ENCODE measurements at regions not wholly inside any gene's neighbourhood (a gene's known extent, or its start where the extent isn't known, plus 50 kb on each side); places are given as distances from the start of the nearest gene placed in this dataset.
"Not testable (repeated sequence)": the region's sequence is repeated elsewhere in the genome, so short reads cannot be mapped to it uniquely, and the experiment has no call there.

GRCh38 chr11:82229341-82229740, 504.3 kb downstream of the FAM181B start:
- ATAC-seq (no peak), DNase-seq (no peak)
- Mint-ChIP-seq H3K9me3 (no peaks in the 10 kb centered on the region), H3K4me3 (no peak overlapping the region), H3K27ac (no peak overlapping the region), H3K27me3 (no peaks in the 10 kb centered on the region), H3K4me1 (no peaks in the 10 kb centered on the region)

GRCh38 chr11:82225930-82226329, 507.7 kb downstream of the FAM181B start:
- ATAC-seq (no peak), DNase-seq (no peak)
- Mint-ChIP-seq H3K9me3 (no peaks in the 10 kb centered on the region), H3K4me1 (no peaks in the 10 kb centered on the region), H3K27ac (no peak overlapping the region), H3K4me3 (no peak overlapping the region), H3K27me3 (no peaks in the 10 kb centered on the region)

GRCh38 chr11:82225502-82225901, 508.2 kb downstream of the FAM181B start:
- Mint-ChIP-seq H3K4me3 (no peak overlapping the region), H3K27me3 (no peaks in the 10 kb centered on the region), H3K27ac (no peak overlapping the region), H3K9me3 (no peaks in the 10 kb centered on the region), H3K4me1 (no peaks in the 10 kb centered on the region)
- ATAC-seq, result no peak
- DNase-seq, result no peak

- no peak for DNase-seq
Measured at GRCh38 chr11:82216927-82217570, 516.6 kb downstream of the FAM181B start.

GRCh38 chr11:82210011-82210410, 523.7 kb downstream of the FAM181B start:
- ATAC-seq (no peak), DNase-seq (no peak)
- Mint-ChIP-seq H3K4me1 (no peaks in the 10 kb centered on the region), H3K4me3 (no peak overlapping the region), H3K9me3 (no peaks in the 10 kb centered on the region), H3K27me3 (no peaks in the 10 kb centered on the region), H3K27ac (no peak overlapping the region)

More at GRCh38 chr11:82216927-82217570, 516.6 kb downstream of the FAM181B start:
- Mint-ChIP-seq H3K4me1 (no peaks in the 10 kb centered on the region), H3K27me3 (peaks cover 12% of the 10 kb centered on the region), H3K4me3 (no peak overlapping the region), H3K9me3 (no peaks in the 10 kb centered on the region), H3K27ac (no peak overlapping the region)
- no peak for ATAC-seq

- Mint-ChIP-seq H3K9me3 (no peaks in the 10 kb centered on the region), H3K27me3 (no peaks in the 10 kb centered on the region), H3K27ac (no peak overlapping the region), H3K4me3 (no peak overlapping the region), H3K4me1 (no peaks in the 10 kb centered on the region)
- DNase-seq, result no peak
- ATAC-seq, result no peak
Measured at GRCh38 chr11:82195283-82195682, 538.4 kb downstream of the FAM181B start.

GRCh38 chr11:82194521-82194920, 539.1 kb downstream of the FAM181B start:
- Mint-ChIP-seq H3K4me3 (no peak overlapping the region), H3K4me1 (no peaks in the 10 kb centered on the region), H3K9me3 (no peaks in the 10 kb centered on the region), H3K27ac (no peak overlapping the region), H3K27me3 (no peaks in the 10 kb centered on the region)
- DNase-seq (no peak), ATAC-seq (no peak)

- no peak overlapping the region for H3K27ac Mint-ChIP-seq
- H3K9me3 Mint-ChIP-seq, result no peaks in the 10 kb centered on the region
- H3K4me3 Mint-ChIP-seq, result no peak overlapping the region
- ATAC-seq (no peak), DNase-seq (no peak)
- H3K4me1 Mint-ChIP-seq, result no peaks in the 10 kb centered on the region
- H3K27me3 Mint-ChIP-seq, result no peaks in the 10 kb centered on the region
Measured at GRCh38 chr11:82191695-82192094, 542.0 kb downstream of the FAM181B start.

- no peak overlapping the region for H3K27ac Mint-ChIP-seq
Measured at GRCh38 chr11:82185925-82186324, 547.7 kb downstream of the FAM181B start.

GRCh38 chr11:82184966-82185365, 548.7 kb downstream of the FAM181B start:
- H3K27ac Mint-ChIP-seq, result no peak overlapping the region
- H3K4me1 Mint-ChIP-seq, result no peaks in the 10 kb centered on the region
- H3K9me3 Mint-ChIP-seq, result no peaks in the 10 kb centered on the region

More at GRCh38 chr11:82185925-82186324, 547.7 kb downstream of the FAM181B start:
- no peaks in the 10 kb centered on the region for H3K9me3 Mint-ChIP-seq
- H3K27me3 Mint-ChIP-seq, result no peaks in the 10 kb centered on the region
- H3K4me3 Mint-ChIP-seq, result no peak overlapping the region
- ATAC-seq (no peak), DNase-seq (no peak)
- H3K4me1 Mint-ChIP-seq, result no peaks in the 10 kb centered on the region

GRCh38 chr11:82183346-82183745, 550.3 kb downstream of the FAM181B start:
- Mint-ChIP-seq H3K4me1 (no peaks in the 10 kb centered on the region), H3K4me3 (no peak overlapping the region), H3K27me3 (no peaks in the 10 kb centered on the region)

More at GRCh38 chr11:82184966-82185365, 548.7 kb downstream of the FAM181B start:
- no peak for ATAC-seq
- Mint-ChIP-seq H3K27me3 (no peaks in the 10 kb centered on the region), H3K4me3 (no peak overlapping the region)
- DNase-seq, result no peak

GRCh38 chr11:82182697-82183096, 551.0 kb downstream of the FAM181B start:
- DNase-seq, H3K27ac Mint-ChIP-seq, ATAC-seq, H3K27me3 Mint-ChIP-seq, H3K9me3 Mint-ChIP-seq, H3K4me1 Mint-ChIP-seq, H3K4me3 Mint-ChIP-seq: not testable (repeated sequence)

More at GRCh38 chr11:82183346-82183745, 550.3 kb downstream of the FAM181B start:
- DNase-seq (no peak), ATAC-seq (no peak)
- Mint-ChIP-seq H3K27ac (no peak overlapping the region), H3K9me3 (no peaks in the 10 kb centered on the region)

GRCh38 chr11:82181796-82182195, 551.9 kb downstream of the FAM181B start:
- H3K4me3 Mint-ChIP-seq, H3K4me1 Mint-ChIP-seq, H3K27me3 Mint-ChIP-seq, ATAC-seq, H3K27ac Mint-ChIP-seq, H3K9me3 Mint-ChIP-seq, DNase-seq: not testable (repeated sequence)

- H3K9me3 Mint-ChIP-seq, result no peaks in the 10 kb centered on the region
- ATAC-seq (no peak), DNase-seq (no peak)
- H3K4me3 Mint-ChIP-seq, result no peak overlapping the region
- H3K4me1 Mint-ChIP-seq, result no peaks in the 10 kb centered on the region
- H3K27ac Mint-ChIP-seq, result no peak overlapping the region
- no peaks in the 10 kb centered on the region for H3K27me3 Mint-ChIP-seq
Measured at GRCh38 chr11:82176945-82177344, 556.7 kb downstream of the FAM181B start.

GRCh38 chr11:82176365-82176764, 557.3 kb downstream of the FAM181B start:
- DNase-seq (no peak), ATAC-seq (no peak)
- H3K4me3 Mint-ChIP-seq, result no peak overlapping the region
- H3K9me3 Mint-ChIP-seq, result no peaks in the 10 kb centered on the region
- H3K27me3 Mint-ChIP-seq, result no peaks in the 10 kb centered on the region
- H3K27ac Mint-ChIP-seq, result no peak overlapping the region
- no peaks in the 10 kb centered on the region for H3K4me1 Mint-ChIP-seq

- ATAC-seq, result no peak
- Mint-ChIP-seq H3K9me3 (no peaks in the 10 kb centered on the region), H3K27me3 (no peaks in the 10 kb centered on the region), H3K4me1 (no peaks in the 10 kb centered on the region), H3K4me3 (no peak overlapping the region), H3K27ac (no peak overlapping the region)
- DNase-seq, result no peak
Measured at GRCh38 chr11:82174610-82175009, 559.1 kb downstream of the FAM181B start.

- Mint-ChIP-seq H3K27me3 (no peaks in the 10 kb centered on the region), H3K27ac (no peak overlapping the region), H3K4me3 (no peak overlapping the region), H3K9me3 (no peaks in the 10 kb centered on the region), H3K4me1 (no peaks in the 10 kb centered on the region)
- ATAC-seq (no peak), DNase-seq (no peak)
Measured at GRCh38 chr11:82146789-82147188, 586.9 kb downstream of the FAM181B start.
